Right lung (tissue), 2 donors: ENCODE measurements at regions not wholly inside any gene's neighbourhood (a gene's known extent, or its start where the extent isn't known, plus 50 kb on each side); places are given as distances from the start of the nearest gene placed in this dataset.
A peak's percentile ranks its signal among the peaks of the same experiment; 100 is the strongest.

ENCODE experiments used
- DNase-seq, 2 donors: peaks; one replicate each; pipeline ENCODE4 v3.0.0-alpha.2; 2013

DNA sequence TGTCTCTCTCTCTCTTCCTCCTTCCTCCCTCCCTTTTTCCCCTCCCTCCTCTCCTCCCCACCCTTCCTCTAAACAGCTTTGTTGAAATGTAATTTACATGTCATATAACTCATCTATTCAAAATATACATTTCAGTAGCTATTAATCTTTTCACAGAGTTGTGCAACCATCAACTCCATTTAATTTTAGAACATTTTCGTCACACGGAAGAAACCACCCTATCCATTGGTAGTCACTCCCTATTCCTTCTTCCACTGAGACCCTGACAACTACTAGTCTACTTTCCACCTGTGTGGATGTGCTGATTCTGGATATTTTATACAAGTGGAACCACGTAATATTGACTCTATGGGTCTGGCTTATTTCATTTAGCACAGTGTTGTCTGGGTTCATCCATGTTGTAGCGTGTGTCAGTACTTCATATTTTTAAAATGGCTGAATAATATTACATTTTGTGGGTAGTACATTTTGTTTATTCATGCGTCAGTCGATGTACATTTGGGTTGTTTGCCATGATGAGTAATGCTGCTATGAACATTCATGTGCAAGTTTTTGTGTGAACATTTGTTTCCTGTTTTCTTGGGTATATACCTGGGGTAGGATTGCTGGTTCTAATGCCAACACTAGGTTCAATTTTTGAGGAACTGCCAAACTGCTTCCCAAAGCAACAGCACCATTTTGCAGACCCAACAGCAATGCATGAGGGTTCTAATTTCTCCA is 100.1 kb upstream of the GCFC2 start:
- no peak for DNase-seq

DNA sequence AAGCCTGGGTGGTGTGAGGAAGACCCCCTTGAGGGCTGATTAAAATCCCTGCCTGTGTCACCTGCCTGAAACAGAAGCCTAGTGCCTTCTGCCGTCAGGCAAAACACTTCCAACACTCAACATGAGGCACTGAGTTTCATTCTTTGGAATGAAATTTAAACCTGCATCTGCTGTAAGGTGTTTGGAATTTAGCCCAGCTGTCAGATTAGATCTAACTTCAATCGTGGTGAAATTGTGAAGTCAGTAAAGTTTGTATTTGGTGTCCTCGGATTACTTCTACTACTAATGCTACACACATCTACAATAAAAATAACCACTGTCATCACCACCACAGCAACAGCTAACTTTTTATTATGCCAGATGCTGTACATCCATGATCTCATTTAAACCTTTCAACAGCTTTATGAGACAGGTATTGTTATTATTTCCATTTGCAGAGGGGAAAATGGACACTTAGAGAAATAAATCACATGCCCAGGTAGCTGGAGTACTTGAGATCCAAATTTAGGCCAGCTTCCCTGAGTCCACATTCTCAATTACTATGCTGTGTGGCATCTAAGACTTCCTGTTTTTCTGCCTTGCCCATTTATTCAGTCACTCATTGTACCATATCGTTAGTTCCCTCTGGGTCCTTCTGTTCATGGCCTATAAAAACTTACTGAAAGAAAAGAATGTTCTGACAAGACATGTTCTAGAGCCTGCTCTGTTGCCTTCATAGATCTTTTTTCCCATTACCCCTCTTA is 98.2 kb upstream of the GCFC2 start:
- no peak for DNase-seq

DNA sequence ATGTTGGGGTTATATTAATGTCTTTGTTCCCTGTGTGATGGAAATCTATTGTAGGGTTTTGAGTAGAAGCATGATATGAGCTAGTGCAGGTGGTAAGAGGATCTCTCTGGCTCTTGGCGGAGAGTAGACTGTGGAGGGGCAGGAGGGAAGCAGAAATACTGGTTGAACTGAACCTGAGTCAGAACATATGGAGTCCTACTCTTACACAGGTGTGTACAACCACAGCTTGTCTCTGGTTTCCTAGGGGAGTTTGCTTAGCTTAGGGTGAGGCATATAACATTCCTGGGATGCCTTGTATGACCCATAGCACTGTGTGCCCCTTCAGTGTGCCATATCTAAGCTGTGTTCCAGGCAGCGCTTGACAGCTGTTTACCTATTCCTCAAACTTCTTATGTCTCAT is 97.3 kb upstream of the GCFC2 start:
- DNase-seq: peak in 1 of 2 donors; percentile 23

DNA sequence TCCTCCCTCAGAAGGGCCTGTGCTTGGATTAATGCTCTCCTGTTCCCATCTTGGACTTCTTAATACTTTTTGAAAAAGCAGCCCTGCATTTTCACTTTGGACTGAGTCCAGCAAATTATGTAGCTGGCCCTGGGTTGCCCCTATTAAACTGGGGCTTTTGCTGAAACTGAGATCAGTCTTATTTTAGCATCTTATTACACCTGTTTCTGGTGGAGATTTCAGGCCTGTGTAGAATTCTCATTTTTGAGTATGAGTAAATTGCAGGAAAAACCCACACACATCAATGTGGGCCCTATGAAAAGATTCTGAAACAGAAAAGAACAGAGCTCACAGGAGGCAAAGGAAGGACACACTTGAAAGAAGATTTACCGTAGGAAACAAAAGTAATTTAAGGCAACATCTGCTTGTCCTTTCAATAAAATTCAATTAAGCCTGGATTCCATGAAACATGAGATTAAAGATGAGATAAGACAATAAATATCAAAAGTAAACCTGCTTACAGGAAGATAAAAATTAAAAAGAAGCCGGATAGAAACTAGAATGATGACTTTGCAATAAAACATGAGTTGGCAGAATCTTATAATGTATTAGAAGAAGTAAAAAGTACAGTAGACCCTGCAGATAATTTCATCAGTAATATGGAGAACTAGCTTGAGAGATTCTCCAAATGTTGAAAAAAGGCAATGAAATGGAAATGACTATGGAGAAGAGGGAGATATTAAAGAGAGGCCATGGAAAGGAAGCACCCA is 90.7 kb upstream of the GCFC2 start:
- no peak for DNase-seq

DNA sequence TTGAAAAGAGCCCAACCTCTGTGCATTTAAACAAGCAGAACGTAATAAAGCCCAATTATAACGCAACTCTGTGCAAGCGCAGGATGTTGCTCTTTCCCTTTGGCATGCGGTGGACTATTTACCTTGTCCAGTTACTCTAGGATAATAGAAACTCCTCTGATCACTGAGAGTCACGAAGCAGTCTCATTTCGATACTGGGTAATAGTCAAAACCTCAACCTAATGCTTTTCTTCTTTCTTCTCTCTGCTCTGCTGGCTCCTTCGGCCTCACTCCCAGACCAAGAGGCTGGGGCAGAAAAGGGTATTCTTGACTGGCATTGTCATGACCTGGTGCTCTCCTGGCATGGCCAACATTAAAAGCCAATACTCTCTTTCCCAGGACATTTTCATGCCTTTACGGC is 89.7 kb upstream of the GCFC2 start:
- DNase-seq: no peak

DNA sequence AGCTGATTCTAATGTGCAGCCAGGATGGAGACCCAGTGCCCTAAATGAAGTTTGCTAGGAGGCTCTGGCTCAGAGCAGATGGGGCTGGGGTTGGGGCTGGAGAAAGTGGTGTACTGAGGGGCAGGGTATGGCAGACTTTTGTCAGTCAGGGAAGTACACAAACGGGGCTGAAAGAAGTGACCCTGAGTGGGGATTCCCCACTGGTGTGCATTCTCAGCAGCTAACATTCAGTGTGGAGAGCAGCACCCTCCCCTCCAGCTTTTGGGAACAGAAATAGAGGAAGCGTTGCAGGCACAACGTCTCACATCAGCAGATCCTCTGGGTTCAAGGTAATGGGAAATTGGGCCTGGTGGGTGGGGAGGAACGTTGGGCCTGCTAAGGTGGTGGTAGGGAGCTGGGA is 89.1 kb upstream of the GCFC2 start:
- no peak for DNase-seq

DNA sequence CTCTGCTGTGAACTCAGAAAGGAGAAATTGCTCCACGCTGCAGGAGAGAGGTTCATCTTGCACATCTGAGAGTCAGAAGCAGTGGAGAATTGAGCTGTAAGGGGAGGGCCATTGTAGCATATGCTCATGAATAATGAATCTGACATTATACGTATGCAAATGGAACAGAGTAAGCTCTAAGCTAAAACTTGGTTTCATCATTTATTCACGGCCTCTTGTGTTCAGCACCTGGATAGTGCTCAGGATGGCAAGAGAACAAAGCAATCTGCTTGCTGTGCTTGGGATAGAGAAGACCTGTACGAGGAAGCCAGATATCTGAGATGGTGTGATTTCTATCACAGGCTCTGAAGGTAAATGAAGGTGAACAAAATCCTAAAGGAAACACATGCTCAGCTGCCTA is 87.9 kb upstream of the GCFC2 start:
- no peak for DNase-seq

DNA sequence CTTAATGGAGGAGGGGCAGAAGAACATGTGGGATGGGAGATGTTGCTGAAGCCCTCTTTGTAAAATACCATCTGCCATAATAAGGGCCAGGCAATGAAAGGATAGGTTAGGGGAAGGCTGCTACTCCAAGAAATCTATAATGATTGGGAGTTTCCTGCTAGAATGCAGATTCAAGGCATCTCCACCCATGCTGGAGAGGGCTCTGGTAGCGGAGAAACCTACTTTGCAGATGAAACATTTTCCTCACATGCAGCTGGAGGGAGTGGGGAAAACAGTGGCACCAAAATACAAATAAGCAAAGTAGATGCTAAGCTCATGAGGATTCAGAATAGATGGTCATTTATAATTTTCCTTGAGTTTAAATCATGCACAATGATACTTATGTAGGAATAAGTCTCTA is 82.3 kb upstream of the GCFC2 start:
- no peak for DNase-seq

DNA sequence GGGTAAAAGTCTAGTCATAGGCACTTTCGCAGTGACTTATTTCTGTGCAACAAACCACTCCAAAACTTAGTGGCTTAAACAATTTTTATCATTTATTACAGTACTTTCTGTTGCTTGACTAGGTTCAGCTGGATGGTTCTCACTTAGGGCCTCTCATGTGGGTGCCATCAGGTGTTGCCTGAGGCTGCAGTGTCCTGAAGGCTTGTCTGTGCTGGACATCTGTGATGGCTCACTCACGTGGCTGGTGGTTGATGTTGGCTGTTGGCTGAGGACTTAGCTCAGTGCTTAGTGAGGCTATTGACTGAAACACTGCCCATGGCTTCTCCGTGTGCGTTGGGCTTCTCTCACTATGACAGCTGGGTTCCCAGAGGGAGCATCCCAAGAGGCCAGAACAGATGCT is 81.4 kb upstream of the GCFC2 start:
- DNase-seq: no peak

DNA sequence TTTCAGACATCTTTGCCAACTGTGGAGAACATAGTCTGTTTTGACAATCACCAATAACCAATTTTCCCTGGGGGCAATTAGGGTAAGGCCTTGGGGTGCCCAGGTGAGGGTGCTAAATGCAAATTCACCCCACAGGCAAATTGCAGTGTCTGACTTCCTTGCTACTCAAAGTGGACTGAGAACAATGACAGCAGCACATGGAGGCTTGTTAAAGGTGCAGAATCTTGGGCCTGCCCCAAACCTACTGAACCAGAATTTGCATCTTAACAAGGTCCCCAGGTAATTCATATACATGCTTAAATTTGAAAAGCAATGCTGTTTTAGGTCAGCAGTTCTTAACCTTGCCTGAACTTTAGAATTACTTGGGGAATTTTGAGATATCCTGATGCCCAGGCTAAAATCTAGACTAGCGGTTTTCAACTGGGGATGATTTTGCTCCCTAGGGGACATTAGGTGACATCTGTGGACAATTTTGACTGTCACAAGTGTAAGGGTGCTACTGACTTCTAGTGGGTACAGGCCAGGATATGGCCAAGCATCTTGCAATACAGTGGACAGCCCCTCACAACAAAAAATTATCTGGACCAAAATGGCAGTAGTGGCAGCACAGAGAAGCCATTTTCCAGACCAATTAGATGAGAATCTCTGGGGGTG is 80.2 kb upstream of the GCFC2 start:
- no peak for DNase-seq

DNA sequence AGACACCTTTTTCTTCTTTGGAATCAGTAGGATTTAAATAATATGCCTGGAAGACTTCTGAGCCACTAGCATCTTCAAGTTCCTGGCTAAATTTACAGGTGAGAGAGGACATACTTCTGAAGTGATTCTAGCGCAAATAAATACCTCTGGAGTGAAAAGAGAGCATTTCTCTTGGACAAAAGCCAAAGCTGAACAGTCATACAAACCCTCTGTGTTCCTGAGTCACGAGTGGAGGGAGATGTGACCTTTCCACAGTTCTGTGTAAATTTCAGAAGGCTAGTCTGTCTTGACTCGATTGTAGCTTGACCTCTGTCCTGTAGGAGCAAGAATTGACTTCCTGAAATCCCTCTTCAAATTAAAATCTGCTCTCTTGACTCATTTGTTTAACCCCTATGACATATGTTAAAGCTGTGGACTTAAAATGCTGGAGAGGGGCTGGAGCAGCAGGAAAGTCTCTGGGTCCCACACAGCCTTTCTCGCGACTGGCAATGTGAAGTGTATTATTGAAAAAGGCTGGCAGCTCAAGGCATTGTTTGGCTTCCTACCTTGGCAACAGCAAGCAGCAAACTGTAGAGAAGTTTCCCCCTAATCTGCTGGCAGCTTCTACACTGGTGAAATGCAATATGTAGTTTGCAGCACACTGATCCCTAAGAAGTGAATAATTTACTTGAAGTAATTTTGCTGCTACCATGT is 79.6 kb upstream of the GCFC2 start:
- DNase-seq: peak in 1 of 2 donors; percentile 5

DNA sequence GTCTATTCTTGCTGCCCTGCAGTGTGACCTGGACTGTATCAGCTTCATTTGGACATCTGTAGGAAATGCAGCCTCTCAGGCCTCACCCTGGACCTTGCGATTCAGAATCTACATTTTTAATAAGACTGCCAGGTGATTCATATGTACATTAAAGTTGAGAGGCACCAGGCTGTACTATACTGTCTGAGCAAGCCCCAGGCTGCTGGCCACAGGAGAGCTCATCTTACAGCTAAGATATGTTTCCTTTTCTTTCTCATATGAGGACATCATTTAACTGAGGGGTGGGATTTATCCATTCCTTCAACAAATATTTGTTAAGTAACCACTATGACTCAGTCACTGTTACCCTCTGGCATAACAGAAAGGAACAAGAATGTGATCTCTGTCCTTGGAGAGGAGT is 78.2 kb upstream of the GCFC2 start:
- no peak for DNase-seq

DNA sequence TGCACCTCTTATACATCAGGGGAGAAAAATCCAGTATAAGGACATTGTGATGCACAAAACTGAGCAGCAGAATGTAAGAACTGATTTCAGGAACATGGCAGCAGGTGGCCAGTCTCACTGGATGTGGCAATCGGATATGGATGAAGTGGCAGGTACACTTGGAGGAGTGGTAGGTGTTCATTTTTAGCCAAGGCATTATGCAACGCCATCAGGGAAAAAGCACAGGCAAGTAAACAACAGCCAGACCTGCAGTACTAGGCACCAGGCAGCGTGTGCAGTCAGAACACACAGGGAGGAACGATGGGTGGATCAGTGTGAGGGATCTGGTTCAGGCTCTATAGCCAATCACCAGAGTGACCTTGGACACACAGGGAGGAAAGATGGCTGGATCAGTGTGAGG is 77.4 kb upstream of the GCFC2 start:
- DNase-seq: no peak

DNA sequence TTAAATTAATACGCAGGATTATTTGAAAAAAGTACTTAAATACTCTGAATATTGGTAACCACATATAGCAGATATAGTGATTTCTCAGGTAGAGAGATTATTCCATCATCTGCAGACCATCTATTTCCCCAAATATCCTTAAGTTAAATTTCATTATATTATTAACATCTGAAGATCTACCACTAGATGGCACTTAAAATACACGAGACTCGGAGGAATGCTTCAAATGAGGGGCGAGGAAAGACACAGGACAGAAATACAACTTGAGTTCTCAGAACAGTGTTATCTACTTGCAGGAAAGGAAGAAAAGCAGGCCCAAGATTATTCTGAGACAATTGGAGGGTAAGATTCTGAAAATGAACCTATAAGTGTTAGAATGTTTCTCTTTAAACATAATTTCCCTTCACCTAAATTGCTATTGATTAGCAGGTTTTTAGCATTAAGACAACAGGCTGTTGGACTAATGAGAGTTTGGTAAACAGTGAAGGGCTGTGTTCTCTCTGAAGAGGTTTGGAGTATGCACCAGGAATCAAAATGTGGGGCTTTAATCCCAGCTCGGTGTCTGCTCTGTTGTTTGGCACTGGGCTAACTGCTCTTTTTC is 76.9 kb upstream of the GCFC2 start:
- DNase-seq: peak in 1 of 2 donors; percentile 40

DNA sequence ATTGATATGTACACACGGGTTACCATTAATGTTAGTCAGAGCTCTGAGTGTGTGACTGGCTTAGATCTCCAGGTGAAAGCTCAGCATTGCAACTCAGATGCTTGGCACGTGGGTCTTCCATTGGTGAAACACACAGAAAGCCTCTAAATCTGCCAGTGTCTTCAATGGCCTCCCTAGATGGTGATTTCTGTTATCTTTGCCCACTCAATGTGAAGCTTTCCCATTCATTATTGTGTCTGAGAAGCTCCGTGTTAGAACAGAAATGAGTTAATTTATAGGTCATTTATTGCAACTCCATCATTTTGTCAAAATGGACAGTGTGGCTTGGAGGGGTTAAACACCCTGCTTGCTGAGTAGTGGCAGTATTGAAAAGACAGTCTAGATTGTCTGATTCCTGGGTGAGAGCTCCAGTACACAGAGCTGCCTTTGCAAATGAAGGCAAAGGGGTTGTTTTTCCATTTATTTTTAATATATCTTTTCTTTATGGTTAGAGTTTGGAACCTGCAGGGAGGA is 64.7 kb upstream of the GCFC2 start:
- DNase-seq: no peak

DNA sequence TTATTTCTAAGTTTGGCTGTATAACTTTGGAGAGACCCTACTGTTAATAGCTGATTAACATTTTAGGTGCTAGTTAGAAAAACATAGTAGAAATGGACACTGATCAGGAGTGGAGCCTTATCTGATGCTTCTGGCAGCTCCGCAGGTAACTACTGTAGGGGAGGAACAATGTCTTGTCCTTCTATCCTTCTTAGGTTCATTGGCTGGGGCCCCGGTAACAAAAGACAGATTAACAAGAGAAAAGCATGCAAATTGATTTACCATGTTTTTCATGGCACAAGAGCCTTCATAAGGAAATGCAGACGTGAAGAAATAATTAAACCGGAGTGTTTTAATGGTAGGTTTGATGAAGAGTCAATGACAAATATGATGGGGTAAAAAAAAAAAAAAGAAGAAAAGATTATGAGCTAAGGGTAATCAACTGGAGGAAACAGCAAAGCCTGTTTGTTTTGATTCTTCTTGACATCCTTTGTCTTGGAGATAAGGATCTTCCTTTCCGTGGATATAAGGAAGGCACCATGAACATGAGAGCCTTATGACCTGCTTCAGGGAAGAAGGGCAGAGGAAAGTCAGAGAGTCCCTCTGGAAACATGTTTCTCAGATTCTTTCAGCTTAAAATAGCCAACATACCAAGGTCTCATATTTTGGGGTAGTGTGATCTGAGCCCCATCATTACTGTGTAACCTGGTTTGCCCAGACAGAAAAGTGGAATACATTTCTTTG is 62.4 kb upstream of the GCFC2 start:
- no peak for DNase-seq

DNA sequence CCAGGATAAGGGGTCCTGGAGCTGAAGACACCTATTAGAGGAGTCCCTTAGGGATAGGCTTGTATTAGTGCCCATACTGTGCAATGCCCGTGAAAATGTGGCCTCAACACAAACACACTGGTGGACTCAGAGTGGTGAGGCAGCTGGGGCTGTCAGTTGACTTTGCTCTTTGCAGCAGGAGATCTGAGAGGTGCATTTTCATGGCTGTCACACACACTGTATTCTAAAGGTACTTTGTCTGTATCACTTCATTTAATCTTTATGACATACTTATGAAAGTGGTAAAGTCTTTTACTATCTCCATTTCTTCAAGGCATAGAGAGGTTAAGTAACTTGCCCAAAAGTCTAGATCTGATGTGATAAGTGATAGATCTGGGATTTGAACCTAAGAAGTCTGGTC is 55.1 kb upstream of the GCFC2 start:
- no peak for DNase-seq

DNA sequence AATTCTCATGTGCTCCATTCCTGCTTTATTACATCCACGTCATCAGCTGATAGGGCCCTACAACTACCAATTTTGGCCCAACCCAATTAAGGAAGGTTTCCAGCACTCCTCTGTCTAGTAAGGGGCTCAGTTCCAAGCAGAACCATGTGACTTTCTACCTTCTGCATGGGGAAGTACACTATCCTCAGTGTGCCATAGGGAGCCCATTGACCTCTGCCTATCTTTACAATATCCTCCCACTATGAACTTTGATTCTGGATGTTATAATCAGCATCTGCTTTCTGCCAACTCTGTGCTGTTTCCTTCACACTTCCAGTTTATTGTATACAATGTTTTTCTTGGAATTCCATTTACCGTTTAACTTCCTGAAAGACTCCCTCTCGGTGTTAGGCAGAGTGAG is 53.9 kb upstream of the GCFC2 start:
- no peak for DNase-seq
